Smooth muscle cell of the brain vasculature (primary cell): ENCODE measurements at regions not wholly inside any gene's neighbourhood (a gene's known extent, or its start where the extent isn't known, plus 50 kb on each side); places are given as distances from the start of the nearest gene placed in this dataset.

Experiments
- DNase-seq: peaks from one replicate; pipeline ENCODE4 v3.0.0-alpha.2; 2012; ENCODE audit warnings: low read depth, low spot score

DNA sequence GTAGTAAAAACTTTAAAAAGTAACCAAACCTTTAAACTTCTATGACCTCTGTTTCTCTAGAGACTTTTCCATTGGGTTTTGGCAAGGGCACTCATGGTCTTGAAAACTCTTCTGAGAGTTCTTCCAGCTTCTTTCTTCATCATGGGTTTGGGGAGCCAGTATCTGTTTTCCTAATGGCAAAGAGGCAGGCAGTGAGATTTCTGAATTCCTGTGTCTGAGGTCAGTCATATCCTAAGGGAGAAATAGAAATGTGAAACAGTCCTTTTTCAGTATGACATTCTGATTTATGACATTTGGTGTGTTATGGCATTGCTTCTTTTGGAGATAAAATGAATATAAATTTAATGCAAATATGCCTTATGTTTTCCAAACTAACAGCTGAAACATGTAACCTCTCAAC lies 518.5 kb upstream of the MARCKS start:
- DNase-seq, result no peak

DNA sequence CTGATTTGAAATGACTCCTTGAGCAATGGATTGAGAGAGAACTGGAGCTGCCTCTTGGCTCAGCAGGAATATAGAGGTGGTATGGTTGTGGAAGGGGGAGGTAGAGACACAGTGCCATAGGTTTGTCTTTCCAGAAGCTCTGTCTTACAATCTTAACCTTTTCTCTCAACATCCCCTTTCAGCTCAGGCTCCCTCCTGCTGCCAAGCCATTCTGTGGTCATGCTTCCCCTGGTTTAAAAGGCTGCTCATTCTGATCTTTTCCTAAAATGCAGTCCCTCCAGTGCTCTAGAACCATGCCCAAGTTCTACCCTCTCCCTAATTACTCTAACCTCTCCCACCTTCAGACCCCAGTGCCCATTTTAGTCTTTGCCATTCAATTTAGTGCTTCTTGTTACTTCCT lies 517.9 kb upstream of the MARCKS start:
- no peak for DNase-seq

DNA sequence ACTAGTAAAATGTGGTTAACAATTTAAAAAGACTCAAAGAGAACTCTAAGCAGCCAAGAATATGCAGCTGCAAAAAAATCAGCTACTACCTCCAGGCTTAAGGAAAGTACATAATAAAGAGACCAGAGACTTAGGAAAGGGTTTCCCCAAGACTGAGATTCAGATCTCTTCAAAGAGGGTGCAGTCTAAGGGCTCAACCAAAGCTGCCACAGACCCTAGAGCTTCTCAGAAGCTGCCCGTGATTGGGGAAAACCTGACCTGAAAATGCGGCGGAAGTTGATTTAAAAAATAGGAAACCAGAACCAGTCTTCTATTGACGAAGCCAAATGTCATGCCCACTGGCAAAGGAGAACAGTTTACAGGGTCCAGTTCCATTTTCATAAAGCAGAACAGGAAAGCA lies 516.8 kb upstream of the MARCKS start:
- DNase-seq, result no peak

DNA sequence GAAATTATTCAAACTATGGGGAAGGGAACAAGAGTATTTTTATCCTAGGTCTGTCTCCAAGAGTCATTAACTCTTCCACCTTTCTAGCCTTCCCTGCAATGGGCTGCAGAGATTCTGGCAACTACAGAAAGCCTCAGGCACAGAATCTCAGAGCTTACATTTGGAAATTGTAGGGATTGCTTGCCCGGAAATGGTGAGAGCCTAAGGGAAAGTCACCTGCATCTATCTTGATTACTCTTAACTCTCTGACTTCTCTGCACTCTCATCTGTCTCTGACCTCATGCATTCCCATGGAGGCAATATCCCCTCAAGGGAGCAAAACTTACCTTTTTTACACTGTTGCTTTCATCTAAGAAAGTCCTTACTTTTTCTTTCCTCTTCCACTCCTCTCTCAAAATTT lies 513.2 kb upstream of the MARCKS start:
- DNase-seq, result no peak

DNA sequence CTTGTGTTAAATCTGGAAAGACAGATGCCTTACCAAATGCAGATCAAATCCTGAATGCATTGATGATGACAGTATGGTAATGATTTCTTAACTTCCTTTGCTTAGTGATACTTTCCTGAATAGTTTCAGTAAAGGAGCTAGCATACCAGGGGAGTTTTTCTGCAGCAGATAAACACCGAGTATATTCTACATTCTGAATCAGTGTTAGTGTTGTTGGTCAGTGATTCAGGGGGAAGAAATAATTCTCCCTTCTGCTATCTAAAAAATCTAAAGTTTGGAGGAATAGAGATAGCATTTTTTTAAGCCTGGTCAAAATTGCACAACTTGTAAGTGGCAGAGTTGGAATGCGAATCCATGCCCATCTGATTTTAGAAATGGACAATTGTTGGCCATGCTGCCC lies 512.2 kb upstream of the MARCKS start:
- no peak for DNase-seq

DNA sequence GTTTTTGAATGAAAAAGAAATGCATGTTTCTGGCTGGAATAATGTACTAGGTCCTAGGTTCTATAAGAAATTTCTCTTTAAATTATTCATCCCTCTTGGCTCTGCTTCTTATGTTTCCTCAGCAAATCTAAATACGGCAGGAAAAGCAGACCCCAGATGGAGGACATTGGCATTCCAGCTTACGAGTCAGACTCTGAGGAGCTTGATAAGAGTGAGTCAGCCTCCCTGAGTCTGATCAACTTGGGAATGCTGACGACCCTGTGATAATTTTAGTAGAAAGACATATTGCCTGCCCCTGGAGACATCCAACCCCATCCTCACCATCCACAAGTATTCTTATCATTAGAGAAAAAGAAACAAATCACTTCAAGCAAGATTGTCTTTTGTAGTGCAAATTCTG lies 509.7 kb upstream of the MARCKS start:
- no peak for DNase-seq

DNA sequence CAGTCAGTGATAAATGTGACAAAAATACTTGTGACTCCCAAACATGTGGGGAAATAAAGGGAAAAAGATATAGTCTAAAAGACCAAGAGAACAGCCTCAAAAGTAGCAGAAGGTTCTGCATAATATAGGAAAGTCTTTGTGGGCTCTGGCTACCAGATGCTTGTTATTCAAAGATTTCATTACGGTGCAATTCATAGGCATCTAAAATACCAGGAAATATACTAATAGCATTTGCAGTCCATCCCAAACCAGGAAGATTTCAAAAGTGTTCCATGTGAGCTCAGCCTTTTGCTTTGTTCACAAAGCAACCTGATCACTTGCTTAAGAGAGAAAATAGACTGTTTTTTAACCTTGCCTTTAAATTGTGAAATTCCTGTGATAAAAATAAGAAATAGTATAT lies 506.7 kb upstream of the MARCKS start:
- DNase-seq, result no peak

DNA sequence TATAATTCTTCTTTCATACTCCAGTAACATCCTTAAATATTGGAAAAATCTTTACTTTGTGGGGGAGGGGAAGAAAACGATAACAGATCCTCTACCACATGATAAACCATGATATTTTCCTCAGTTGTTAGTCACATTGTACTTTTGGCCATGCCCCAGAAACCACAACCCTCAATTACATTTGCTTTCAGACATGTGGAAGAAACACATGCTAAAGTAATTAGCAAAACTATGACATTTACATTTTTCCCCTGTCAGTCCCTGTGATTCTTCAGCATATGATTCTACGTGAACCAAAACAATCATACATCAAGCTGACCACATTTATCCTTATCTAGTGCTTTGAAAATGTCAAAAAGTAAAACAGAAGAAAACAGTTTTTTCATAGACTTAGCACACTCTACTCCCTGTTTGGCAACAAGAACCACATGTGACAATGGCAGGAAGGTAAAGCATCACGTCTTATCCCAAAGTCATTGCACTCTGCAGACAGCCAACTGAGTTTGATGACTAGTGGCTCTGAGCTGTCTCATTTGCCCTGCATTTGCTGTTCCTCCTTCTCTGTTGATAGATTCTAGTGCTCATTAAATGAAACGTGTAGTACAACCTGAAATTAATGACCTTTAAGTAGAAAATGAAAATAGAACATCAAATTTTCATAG lies 505.8 kb upstream of the MARCKS start:
- DNase-seq, result no peak

DNA sequence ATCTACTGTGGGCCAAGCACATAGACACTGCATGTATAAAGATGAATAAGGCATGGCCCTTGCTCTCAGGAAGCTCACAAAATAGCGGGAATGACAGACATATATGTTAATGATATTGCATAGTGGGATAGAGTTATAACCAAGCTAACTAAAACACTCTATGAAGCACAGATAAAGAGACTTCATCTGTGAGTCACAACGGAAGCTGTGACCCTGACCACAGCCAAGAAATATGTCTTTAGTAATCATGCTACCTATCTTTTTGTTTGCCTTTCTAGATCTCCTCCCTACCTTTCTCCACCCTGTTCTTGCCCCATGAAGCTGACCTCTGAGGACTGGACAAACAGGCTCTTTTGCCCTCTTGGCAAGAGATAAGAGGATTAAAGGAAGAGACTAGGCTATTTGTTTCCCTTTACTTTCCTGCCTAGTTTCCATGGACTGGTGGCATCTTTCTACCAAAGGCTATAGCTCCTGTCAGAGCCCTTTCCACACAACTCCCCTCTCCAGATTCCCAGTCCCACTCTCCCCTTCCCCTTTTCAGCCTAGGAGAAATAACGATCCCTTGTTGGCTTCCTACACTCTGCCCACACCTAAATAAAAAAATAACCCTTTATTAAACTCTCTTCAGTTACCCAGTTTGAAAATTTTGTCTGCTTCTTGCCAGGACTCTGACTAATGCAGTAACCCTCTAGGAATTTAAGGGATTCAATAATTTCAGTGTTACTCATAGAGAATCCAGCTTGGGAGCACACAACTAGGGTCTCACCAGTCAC lies 504.9 kb upstream of the MARCKS start:
- DNase-seq, result no peak

DNA sequence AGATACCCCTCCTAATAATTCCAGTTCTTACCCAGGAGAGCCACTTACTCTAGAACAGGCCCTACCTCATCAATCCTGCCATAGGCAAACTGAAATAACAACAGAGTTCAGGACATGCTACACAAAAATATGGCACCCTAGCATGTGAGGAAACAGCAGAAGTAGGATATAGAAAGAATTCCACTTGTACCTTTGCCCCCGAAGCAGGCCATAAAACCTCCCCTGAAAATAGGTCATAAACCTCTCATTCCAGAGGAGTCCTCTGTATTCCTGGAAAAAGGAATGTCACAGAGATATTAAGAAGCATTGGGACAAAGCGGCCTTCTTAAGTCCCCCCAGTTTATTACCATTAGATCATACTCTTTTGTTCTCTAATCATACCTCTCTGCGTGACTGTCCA lies 504.3 kb upstream of the MARCKS start:
- no peak for DNase-seq

DNA sequence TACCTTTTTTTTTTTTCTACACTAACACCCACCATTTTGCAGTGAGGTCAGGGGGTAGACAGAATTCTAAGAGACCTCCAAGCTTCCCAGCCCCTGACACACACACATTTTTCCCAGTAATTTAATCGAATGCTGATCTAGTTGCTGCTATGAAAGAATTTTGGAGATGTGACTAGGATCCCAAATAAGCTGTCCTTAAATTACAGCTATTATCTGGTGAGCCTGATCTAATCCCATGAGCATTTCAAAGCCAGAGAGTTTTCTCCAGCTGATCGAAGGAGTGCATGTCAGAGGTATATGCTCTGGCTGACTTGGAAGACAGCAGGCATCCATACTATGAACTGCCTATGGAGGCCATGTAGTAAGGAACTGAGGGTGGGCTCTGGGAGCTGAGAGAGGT lies 503.8 kb upstream of the MARCKS start:
- DNase-seq, result no peak

DNA sequence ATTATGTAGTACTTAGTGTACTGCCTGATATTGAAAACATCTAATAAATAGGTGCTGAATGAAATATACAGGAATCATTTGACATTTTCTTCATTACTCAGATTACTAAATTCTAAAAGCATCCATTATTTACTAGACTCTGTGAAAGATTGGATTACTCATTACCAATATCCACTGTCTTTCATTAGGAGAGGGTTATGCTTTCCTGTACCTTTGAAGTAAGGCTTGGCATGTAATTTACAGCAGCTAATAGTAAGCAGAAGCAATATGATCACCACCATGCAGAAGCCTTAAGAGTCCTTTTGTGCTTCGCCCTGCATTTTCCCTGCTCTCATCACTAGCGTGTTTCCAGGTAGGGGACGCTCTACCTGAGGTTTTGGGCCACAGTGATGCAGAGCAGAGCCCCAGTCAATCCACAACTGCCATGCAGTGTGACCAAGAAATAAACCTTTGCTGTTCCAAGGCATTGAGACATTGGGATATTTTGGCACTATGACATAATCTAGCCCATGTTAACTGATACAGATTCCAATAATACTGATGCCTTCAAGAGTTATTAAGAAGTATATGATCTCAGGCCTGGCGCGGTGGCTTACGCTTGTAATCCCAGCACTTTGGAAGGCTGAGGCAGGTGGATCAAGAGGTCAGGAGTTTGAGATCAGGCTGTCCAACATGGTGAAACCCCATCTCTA lies 502.8 kb upstream of the MARCKS start:
- no peak for DNase-seq

DNA sequence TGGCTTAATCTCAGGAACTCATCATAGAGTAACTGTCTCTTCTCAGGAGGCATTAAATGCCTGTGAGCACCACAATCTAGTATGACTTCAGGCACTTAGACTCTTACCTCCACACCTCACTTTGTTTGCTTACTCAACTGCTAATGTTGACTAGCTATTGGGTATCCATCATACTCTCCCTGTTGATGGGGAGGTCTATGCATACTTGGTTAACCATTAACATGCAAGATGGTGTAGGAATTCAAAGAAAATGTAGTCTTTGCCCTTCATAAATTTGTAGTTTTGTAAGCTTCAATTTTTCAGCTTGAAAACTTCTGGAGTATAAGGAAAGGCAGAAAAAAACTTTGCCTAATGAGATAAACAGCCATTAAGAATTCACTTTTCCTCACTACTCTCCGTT lies 501.0 kb upstream of the MARCKS start:
- DNase-seq, result no peak

DNA sequence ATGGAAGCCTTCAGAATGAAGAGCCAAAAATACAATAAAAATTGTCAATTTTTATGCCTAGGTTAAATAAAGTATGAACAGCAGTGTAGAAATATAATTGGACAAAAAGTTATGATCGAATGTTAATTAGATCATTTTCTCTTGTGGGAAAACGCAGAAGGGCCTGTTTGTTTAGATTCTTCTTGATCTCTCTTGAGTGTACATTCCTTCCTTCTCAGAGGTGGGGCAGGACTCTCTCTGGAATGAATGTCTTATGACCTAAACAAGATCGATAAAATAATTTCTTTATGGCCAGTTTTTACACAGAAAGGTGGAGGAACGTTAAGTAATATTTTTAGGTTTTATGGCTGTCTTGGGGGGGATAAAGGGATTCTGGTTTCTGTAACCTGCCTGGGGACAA lies 500.1 kb upstream of the MARCKS start:
- DNase-seq, result no peak

DNA sequence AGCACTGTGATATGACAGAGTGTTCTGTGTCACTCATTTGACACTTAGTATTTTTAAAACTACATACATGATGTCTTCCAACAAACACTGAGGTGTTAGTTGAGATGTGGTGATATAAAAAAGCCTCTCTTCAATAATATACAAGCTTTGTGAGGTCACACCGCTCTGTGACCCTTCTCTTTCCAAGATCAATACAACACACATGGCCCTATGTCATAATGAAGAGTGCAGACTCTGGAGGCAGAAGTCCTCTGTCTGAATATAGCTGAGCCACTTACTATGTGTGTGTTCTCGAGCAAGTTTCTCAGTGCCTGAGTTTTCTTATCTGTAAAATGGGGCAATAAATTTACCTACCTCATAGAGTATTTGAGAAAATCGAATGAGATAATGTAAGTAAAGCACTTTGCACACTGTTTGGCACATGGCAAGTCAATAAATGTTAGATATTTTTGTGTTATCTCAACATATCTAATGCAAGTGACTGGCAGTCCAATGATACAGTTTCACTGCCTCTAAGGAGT lies 499.0 kb upstream of the MARCKS start:
- DNase-seq, result no peak

DNA sequence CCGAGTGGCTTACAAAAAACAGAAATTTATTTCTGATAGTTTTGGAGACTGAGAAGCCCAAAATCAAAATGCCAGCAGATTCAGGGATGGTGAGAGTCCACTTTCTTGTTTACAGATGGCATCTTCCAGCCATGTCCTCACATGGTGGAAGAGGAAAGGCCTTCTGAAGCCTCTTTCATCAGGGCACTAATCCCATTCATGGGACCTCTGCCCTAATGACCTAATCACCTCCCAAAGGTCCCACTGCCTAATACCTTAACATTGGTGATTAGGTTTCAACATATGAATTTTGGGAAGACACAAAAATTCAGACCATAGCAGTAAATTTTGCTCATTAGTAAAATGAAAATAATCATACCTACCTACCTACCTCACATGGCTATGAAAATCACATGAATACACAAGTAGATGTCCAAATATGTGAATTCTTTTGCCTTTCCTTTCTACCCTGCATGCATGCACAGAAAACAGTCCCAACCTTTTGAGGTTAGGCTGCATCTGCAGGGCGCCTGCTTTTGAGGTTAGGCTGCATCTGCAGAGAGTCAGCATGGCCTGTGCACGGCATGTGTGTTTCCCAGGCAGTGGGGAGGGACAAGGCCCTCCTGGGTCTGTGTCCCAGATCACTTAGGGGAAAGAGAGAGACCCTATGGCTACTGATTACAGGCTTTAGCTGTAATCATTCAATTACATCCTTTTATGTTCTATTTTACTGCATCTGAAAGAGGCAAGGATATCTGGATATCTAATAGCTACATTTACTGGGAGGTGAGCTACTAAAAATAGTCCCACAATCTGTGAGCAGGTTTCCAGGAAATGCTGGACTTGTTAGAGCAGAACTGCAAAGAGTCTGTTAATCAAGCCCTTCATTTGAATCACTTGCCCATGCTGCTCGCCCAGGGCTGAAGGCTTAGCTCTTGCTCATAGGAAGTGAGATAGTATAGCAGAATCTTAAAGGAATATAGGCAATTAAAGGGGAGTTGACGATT lies 497.7 kb upstream of the MARCKS start:
- no peak for DNase-seq

DNA sequence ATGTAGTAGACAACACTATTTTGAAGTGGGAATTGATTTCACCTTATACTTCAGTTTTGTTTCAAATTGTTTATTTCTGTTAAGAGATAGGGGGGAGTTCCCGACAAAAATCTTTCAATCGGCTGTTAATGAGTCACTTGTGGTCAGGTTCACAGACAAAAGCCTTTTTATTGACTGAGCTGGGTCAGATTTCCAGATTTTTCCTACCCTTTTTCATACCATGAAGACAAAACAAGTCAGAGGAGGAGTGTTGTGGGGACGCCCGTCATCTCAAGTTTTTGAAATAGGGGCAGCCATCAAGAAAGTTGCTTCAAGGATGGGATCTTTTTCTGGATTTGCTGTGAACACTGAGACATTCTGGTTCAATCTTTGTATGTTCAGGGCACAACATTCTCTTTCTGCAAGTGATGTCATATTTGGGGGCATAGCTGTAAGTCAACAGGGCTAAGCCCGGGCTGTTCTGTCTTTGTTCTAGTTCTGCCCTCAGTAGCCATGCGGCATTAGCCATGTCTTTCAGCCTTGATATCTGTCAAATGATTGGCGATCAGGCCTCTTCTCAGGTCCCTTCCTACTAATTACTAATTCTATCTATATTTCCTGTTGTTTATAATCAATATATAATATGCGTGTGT lies 496.0 kb upstream of the MARCKS start:
- DNase-seq, result no peak

DNA sequence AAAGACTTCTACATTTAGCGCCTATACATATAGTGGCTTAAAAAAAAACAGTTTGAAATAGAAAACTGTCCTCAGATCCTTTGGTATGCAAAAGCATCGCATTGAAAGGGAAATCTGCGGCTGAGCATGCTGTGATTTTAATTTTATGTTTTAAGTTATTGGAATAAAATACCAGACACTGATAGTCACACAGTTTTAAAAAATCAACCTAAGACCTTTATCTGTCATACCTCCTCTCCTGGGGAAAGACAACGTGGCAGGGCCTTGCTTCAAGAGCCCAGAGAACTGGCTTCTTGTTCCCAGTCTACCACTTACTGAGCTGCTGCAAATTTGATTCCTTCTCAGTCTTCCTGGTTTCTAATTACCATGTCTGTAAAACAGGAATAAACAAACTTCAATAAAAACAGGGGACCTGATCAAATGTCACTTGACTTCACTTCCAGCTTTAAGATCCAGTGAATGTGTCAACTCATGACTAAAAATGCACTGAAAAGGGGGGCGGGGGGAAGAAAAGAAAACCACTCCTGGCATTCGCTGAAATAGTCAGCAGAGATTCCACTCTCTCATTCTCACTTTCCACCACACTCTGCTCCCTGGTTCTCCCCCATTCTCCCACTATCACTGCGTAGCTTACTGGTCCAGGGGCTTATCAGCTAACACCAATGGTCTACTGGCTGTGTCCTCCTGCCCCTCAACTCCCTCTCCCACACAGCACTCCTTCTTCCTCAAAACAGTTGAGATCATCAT lies 494.7 kb upstream of the MARCKS start:
- DNase-seq, result no peak

DNA sequence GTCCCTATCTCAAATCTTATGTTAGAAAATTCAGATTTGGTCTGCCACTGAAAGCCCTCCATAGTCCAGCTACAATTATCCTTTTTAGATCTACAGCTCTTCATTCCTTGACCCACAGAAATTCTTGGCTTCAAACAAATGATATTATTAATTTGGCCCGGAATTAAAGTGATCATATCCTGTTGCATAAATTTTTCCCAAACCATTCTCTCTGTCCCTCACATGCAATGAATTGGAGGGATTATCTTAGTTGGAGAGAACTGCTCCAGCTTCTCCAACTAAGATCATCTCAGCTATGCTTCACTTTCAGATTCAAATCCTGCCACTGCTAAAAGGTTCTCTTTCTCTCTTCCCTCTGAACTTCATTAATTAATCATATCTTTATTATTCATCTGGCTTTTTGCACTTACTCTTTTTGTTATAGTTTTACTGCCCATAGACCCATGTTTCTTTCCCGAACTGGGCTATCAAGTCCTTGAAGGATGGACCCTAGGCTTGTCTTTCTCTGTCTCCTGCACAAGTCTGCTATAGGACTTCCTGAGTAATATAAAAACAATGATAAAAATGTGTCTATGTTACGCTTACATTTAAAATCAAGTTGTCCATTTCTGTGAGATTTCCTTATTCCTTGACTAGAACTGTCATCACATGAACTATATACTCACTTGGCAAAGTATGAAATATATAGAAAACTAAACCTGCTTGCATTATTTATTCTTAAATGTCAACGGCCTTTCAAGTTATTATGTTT lies 493.9 kb upstream of the MARCKS start:
- no peak for DNase-seq

DNA sequence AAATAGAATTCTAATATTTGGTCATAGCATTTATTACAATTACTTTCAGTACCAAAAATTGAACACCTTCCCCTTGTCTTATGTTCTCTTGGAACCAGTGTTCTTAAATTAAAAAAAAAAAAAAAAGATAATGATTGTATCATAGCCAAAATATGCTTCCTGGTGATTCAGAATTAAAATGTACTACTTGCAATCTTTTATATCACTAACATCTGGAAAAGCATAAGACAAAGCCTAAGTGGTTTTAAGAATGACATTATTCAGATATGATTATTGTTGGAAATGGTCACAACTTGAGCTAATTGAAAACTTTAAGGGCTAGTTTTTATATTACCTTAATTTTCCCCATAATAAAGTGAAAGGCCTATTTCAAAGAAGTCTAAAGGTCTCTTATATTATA lies 493.3 kb upstream of the MARCKS start:
- DNase-seq, result no peak
